ENCODE measurements at regions not wholly inside any gene's neighbourhood (a gene's known extent, or its start where the extent isn't known, plus 50 kb on each side); places are given as distances from the start of the nearest gene placed in this dataset.

GRCh38 chr1:78715181-78715661 is 65.6 kb downstream of the IFI44 start:
- H3K9ac ChIP-seq, result no peak overlapping the region
- peaks cover 41% of the 10 kb centered on the region for H3K4me1 ChIP-seq (ENCODE audit: insufficient read depth)
- in situ Hi-C loops (cut with MboI), result no loop called here
- H2AFZ ChIP-seq, result no peak overlapping the region
- H3K9me3 ChIP-seq (ENCODE audit: low read depth), result no peaks in the 10 kb centered on the region
- no peaks in the 10 kb centered on the region; the same call in 1 of the 2 replicates for H3K9me2 ChIP-seq (ENCODE audit: insufficient read depth)
- H3K4me2 ChIP-seq (ENCODE audit: unreplicated experiment), result no peak overlapping the region
- H3K4me3 ChIP-seq, result no peak overlapping the region
- H3K27me3 ChIP-seq (replicated peaks; ENCODE audit: insufficient read depth), result no peaks in the 10 kb centered on the region
- peak; percentile 38 for DNase-seq
- no peaks in the 10 kb centered on the region for H3K79me2 ChIP-seq (ENCODE audit: insufficient read depth)
- H3K36me3 ChIP-seq (ENCODE audit: low read depth), result no peaks in the 10 kb centered on the region
- H3K27ac ChIP-seq, result peak overlapping the region; percentile 33
- TF ChIP-seq EZH2 (IDR thresholded peaks at IDR 0.05; ENCODE audit: insufficient read depth, poor library complexity, severe bottlenecking) (no peak), EZH2phosphoT487 (IDR thresholded peaks at IDR 0.05; ENCODE audit: insufficient read depth, low read depth) (no peak)
- no peaks in the 10 kb centered on the region for H4K20me1 ChIP-seq (ENCODE audit: insufficient read depth)
- H3F3A ChIP-seq (ENCODE audit: insufficient read depth), result peaks cover 28% of the 10 kb centered on the region

- no peaks in the 10 kb centered on the region for H3K27me3 ChIP-seq (replicated peaks; ENCODE audit: insufficient read depth)
- peak; percentile 51 for DNase-seq
- H3K9ac ChIP-seq, result no peak overlapping the region
- no peaks in the 10 kb centered on the region for H3K36me3 ChIP-seq (ENCODE audit: low read depth)
- peaks cover 28% of the 10 kb centered on the region for H3F3A ChIP-seq (ENCODE audit: insufficient read depth)
- H3K9me2 ChIP-seq (ENCODE audit: insufficient read depth), result no peaks in the 10 kb centered on the region; the same call in 1 of the 2 replicates
- H3K4me2 ChIP-seq (ENCODE audit: unreplicated experiment), result peak overlapping the region; percentile 14
- no peaks in the 10 kb centered on the region for H3K9me3 ChIP-seq (ENCODE audit: low read depth)
- no peak overlapping the region for H2AFZ ChIP-seq
- H3K27ac ChIP-seq, result peak overlapping the region; percentile 33
- no peak for TF ChIP-seq EZH2phosphoT487 (IDR thresholded peaks at IDR 0.05; ENCODE audit: insufficient read depth, low read depth)
- no peak for TF ChIP-seq EZH2 (IDR thresholded peaks at IDR 0.05; ENCODE audit: insufficient read depth, poor library complexity, severe bottlenecking)
- H3K4me3 ChIP-seq, result no peak overlapping the region
- H4K20me1 ChIP-seq (ENCODE audit: insufficient read depth), result no peaks in the 10 kb centered on the region
- in situ Hi-C loops (cut with MboI), result no loop called here
- H3K4me1 ChIP-seq (ENCODE audit: insufficient read depth), result peaks cover 41% of the 10 kb centered on the region
- H3K79me2 ChIP-seq (ENCODE audit: insufficient read depth), result no peaks in the 10 kb centered on the region
Measured at GRCh38 chr1:78716186-78716585, 66.6 kb downstream of the IFI44 start.

GRCh38 chr1:78718566-78718965 is 68.9 kb downstream of the IFI44 start:
- no peaks in the 10 kb centered on the region for H3K27me3 ChIP-seq (replicated peaks; ENCODE audit: insufficient read depth)
- in situ Hi-C loops (cut with MboI), result no loop called here
- H3K79me2 ChIP-seq (ENCODE audit: insufficient read depth), result no peaks in the 10 kb centered on the region
- no peaks in the 10 kb centered on the region for H3K36me3 ChIP-seq (ENCODE audit: low read depth)
- H3F3A ChIP-seq (ENCODE audit: insufficient read depth), result peaks cover 45% of the 10 kb centered on the region
- no peak overlapping the region for H3K9ac ChIP-seq
- H3K27ac ChIP-seq, result no peak overlapping the region
- peaks cover 58% of the 10 kb centered on the region for H3K4me1 ChIP-seq (ENCODE audit: insufficient read depth)
- H3K9me2 ChIP-seq (ENCODE audit: insufficient read depth), result no peaks in the 10 kb centered on the region; the same call in 1 of the 2 replicates
- TF ChIP-seq EZH2 (IDR thresholded peaks at IDR 0.05; ENCODE audit: insufficient read depth, poor library complexity, severe bottlenecking), result no peak
- no peak for TF ChIP-seq EZH2phosphoT487 (IDR thresholded peaks at IDR 0.05; ENCODE audit: insufficient read depth, low read depth)
- no peak overlapping the region for H3K4me2 ChIP-seq (ENCODE audit: unreplicated experiment)
- H3K9me3 ChIP-seq (ENCODE audit: low read depth), result no peaks in the 10 kb centered on the region
- WGBS, 2 experiments (ENCODE audit: low coverage in 1 of 2, low lambda C conversion rate in 2 of 2, missing lambda C conversion rate in 2 of 2), result 28 to 35% methylated on average over 2 of the region's 2 CpGs
- no peaks in the 10 kb centered on the region for H4K20me1 ChIP-seq (ENCODE audit: insufficient read depth)
- peak; percentile 44 for DNase-seq
- peak overlapping the region; percentile 37 for H2AFZ ChIP-seq
- no peak overlapping the region for H3K4me3 ChIP-seq

- no peak overlapping the region for H2AFZ ChIP-seq
- H3K79me2 ChIP-seq (ENCODE audit: insufficient read depth), result no peaks in the 10 kb centered on the region
- no peaks in the 10 kb centered on the region for H3K36me3 ChIP-seq (ENCODE audit: low read depth)
- H3K4me2 ChIP-seq (ENCODE audit: unreplicated experiment), result no peak overlapping the region
- H4K20me1 ChIP-seq (ENCODE audit: insufficient read depth), result no peaks in the 10 kb centered on the region
- no peaks in the 10 kb centered on the region; the same call in 1 of the 2 replicates for H3K9me2 ChIP-seq (ENCODE audit: insufficient read depth)
- peaks cover 27% of the 10 kb centered on the region for H3F3A ChIP-seq (ENCODE audit: insufficient read depth)
- DNase-seq, result no peak
- peaks cover 41% of the 10 kb centered on the region for H3K4me1 ChIP-seq (ENCODE audit: insufficient read depth)
- H3K9me3 ChIP-seq (ENCODE audit: low read depth), result no peaks in the 10 kb centered on the region
- 52 to 53% methylated on average over 3 of the region's 3 CpGs for WGBS, 2 experiments (ENCODE audit: low coverage in 1 of 2, low lambda C conversion rate in 2 of 2, missing lambda C conversion rate in 2 of 2)
- H3K27ac ChIP-seq, result no peak overlapping the region
- H3K27me3 ChIP-seq (replicated peaks; ENCODE audit: insufficient read depth), result no peaks in the 10 kb centered on the region
- TF ChIP-seq EZH2 (IDR thresholded peaks at IDR 0.05; ENCODE audit: insufficient read depth, poor library complexity, severe bottlenecking), result no peak
- no peak for TF ChIP-seq EZH2phosphoT487 (IDR thresholded peaks at IDR 0.05; ENCODE audit: insufficient read depth, low read depth)
- no peak overlapping the region for H3K4me3 ChIP-seq
- in situ Hi-C loops (cut with MboI), result no loop called here
- no peak overlapping the region for H3K9ac ChIP-seq
Measured at GRCh38 chr1:78721136-78721535, 71.5 kb downstream of the IFI44 start.

GRCh38 chr1:78722105-78722504 is 72.5 kb downstream of the IFI44 start:
- Histone ChIP-seq H3K27me3 (replicated peaks; ENCODE audit: insufficient read depth) (no peaks in the 10 kb centered on the region), H3K79me2 (ENCODE audit: insufficient read depth) (no peaks in the 10 kb centered on the region), H3K36me3 (ENCODE audit: low read depth) (no peaks in the 10 kb centered on the region), H2AFZ (0 out of 2 replicates have a peak overlapping the region, but pooled peaks have one; percentile 5), H3K9me2 (ENCODE audit: insufficient read depth) (no peaks in the 10 kb centered on the region; the same call in 1 of the 2 replicates), H3K4me2 (ENCODE audit: unreplicated experiment) (peak overlapping the region; percentile 1), H3K4me1 (ENCODE audit: insufficient read depth) (peaks cover 31% of the 10 kb centered on the region), H3K4me3 (no peak overlapping the region), H3K9me3 (ENCODE audit: low read depth) (no peaks in the 10 kb centered on the region), H3K9ac (no peak overlapping the region), H3K27ac (peak overlapping the region; percentile 57), H4K20me1 (ENCODE audit: insufficient read depth) (no peaks in the 10 kb centered on the region), H3F3A (ENCODE audit: insufficient read depth) (peaks cover 27% of the 10 kb centered on the region)
- WGBS, 2 experiments (ENCODE audit: low coverage in 1 of 2, low lambda C conversion rate in 2 of 2, missing lambda C conversion rate in 2 of 2), result 79 to 90% methylated on average over 2 of the region's 2 CpGs
- no peak for DNase-seq
- TF ChIP-seq EZH2phosphoT487 (IDR thresholded peaks at IDR 0.05; ENCODE audit: insufficient read depth, low read depth) (no peak), EZH2 (IDR thresholded peaks at IDR 0.05; ENCODE audit: insufficient read depth, poor library complexity, severe bottlenecking) (no peak)
- in situ Hi-C loops (cut with MboI), result no loop called here

All from GM23248 (cell line).